GF-D8 (cell line): ENCODE measurements at regions not wholly inside any gene's neighbourhood (a gene's known extent, or its start where the extent isn't known, plus 50 kb on each side); places are given as distances from the start of the nearest gene placed in this dataset.
A peak's percentile ranks its signal among the peaks of the same experiment; 100 is the strongest.

ENCODE experiments used
- DNase-seq: peaks from one replicate; lab custom pipeline; 2025; lab: John Stamatoyannopoulos, UW

GRCh38 chr4:163582703-163583102, 88.2 kb downstream of the TMA16 start:
- no peak for DNase-seq

GRCh38 chr4:163587867-163588266, 93.4 kb downstream of the TMA16 start:
- DNase-seq = no peak

GRCh38 chr4:163588532-163588931, 94.0 kb downstream of the TMA16 start:
- no peak for DNase-seq

- no peak for DNase-seq
These were observed 95.6 kb downstream of the TMA16 start for GRCh38 chr4:163590103-163590502.

GRCh38 chr4:163590619-163591264, 96.3 kb downstream of the TMA16 start:
- no peak for DNase-seq

GRCh38 chr4:163591614-163592020, 97.1 kb downstream of the TMA16 start:
- DNase-seq = peak; percentile 64

GRCh38 chr4:163592212-163592611, 97.7 kb downstream of the TMA16 start:
- DNase-seq = no peak

- DNase-seq = no peak
These were observed 101.1 kb downstream of the TMA16 start for GRCh38 chr4:163595580-163595979.

- DNase-seq = no peak
These were observed 103.5 kb downstream of the TMA16 start for GRCh38 chr4:163598028-163598427.

GRCh38 chr4:163598489-163598888, 104.0 kb downstream of the TMA16 start:
- DNase-seq = no peak

- no peak for DNase-seq
These were observed 106.2 kb downstream of the TMA16 start for GRCh38 chr4:163600727-163601126.

- no peak for DNase-seq
These were observed 108.8 kb downstream of the TMA16 start for GRCh38 chr4:163603257-163603656.

- peak; percentile 14 for DNase-seq
These were observed 112.6 kb downstream of the TMA16 start for GRCh38 chr4:163606896-163607691.

GRCh38 chr4:163609019-163609418, 114.5 kb downstream of the TMA16 start:
- no peak for DNase-seq

- DNase-seq = no peak
These were observed 116.2 kb downstream of the TMA16 start for GRCh38 chr4:163610648-163611047.

GRCh38 chr4:163611182-163611581, 116.7 kb downstream of the TMA16 start:
- DNase-seq = no peak

- DNase-seq = no peak
These were observed 117.4 kb downstream of the TMA16 start for GRCh38 chr4:163611784-163612445.

GRCh38 chr4:163612762-163613161, 118.3 kb downstream of the TMA16 start:
- DNase-seq = no peak

- no peak for DNase-seq
These were observed 118.9 kb downstream of the TMA16 start for GRCh38 chr4:163613383-163613782.

GRCh38 chr4:163614866-163615265, 120.4 kb downstream of the TMA16 start:
- DNase-seq = no peak

- DNase-seq = no peak
These were observed 124.4 kb downstream of the TMA16 start for GRCh38 chr4:163618845-163619244.

GRCh38 chr4:163620738-163621137, 126.2 kb downstream of the TMA16 start:
- no peak for DNase-seq

GRCh38 chr4:163621821-163622220, 127.3 kb downstream of the TMA16 start:
- DNase-seq = no peak
